ACC112 (cell line): ENCODE measurements at regions not wholly inside any gene's neighbourhood (a gene's known extent, or its start where the extent isn't known, plus 50 kb on each side); places are given as distances from the start of the nearest gene placed in this dataset.

ENCODE experiments used
- H2AFZ ChIP-seq: fragments of 200-600 bp; sonication (generic); one replicate; pipeline ENCODE4 v1.6.0; 2017; ENCODE audit warnings: antibody characterized with exemption, low read length; ENCODE audit not compliant: unreplicated experiment
- H3K27ac ChIP-seq: fragments of 200-600 bp; sonication (generic); 2 replicates; pipeline ENCODE4 v1.5.1; 2014; ENCODE audit warnings: low read depth, mild to moderate bottlenecking, antibody characterized with exemption, low read length, moderate library complexity
- H3K27me3 ChIP-seq: fragments of 200-600 bp; sonication (generic); 2 replicates; pipeline ENCODE4 v1.6.1; 2014; ENCODE audit warnings: mild to moderate bottlenecking, antibody characterized with exemption, low read length, moderate library complexity, mixed read lengths; ENCODE audit not compliant: insufficient read depth
- H3K36me3 ChIP-seq: fragments of 200-600 bp; sonication (generic); 2 replicates; pipeline ENCODE4 v1.6.1; 2016; ENCODE audit warnings: mild to moderate bottlenecking, antibody characterized with exemption, low read length, moderate library complexity, mixed read lengths; ENCODE audit not compliant: insufficient read depth
- H3K4me1 ChIP-seq: fragments of 200-600 bp; sonication (generic); one replicate; pipeline ENCODE4 v1.6.1; 2016; ENCODE audit warnings: low read length, mixed read lengths; ENCODE audit not compliant: insufficient read depth, unreplicated experiment, control insufficient read depth
- H3K4me3 ChIP-seq: fragments of 200-600 bp; sonication (generic); 2 replicates; pipeline ENCODE4 v1.5.1; 2014; ENCODE audit warnings: mild to moderate bottlenecking, low read depth, low read length
- H3K79me2 ChIP-seq: fragments of 200-600 bp; sonication (generic); one replicate; pipeline ENCODE4 v1.6.0; 2016; ENCODE audit warnings: low read length; ENCODE audit not compliant: control insufficient read depth, unreplicated experiment, insufficient read depth

GRCh38 chr3:82416830-82417229 lies 655.4 kb upstream of the GBE1 start:
- Histone ChIP-seq H3K4me1 (no peaks in the 10 kb centered on the region), H3K27ac (no peak overlapping the region), H3K36me3 (no peaks in the 10 kb centered on the region), H3K27me3 (no peaks in the 10 kb centered on the region), H3K4me3 (no peak overlapping the region), H2AFZ (no peak overlapping the region), H3K79me2 (no peaks in the 10 kb centered on the region)

- no peaks in the 10 kb centered on the region for H3K79me2 ChIP-seq
- no peak overlapping the region for H3K27ac ChIP-seq
- no peaks in the 10 kb centered on the region for H3K36me3 ChIP-seq
- H3K4me1 ChIP-seq = no peaks in the 10 kb centered on the region
- no peaks in the 10 kb centered on the region for H3K27me3 ChIP-seq
- H2AFZ ChIP-seq = no peak overlapping the region
- no peak overlapping the region for H3K4me3 ChIP-seq
These were observed 654.9 kb upstream of the GBE1 start for GRCh38 chr3:82416349-82416748.

- no peaks in the 10 kb centered on the region for H3K4me1 ChIP-seq
- no peaks in the 10 kb centered on the region for H3K79me2 ChIP-seq
These were observed 651.7 kb upstream of the GBE1 start for GRCh38 chr3:82413171-82413570.

GRCh38 chr3:82410366-82410765 lies 648.9 kb upstream of the GBE1 start:
- Histone ChIP-seq H3K79me2 (no peaks in the 10 kb centered on the region), H3K4me3 (no peak overlapping the region), H3K4me1 (no peaks in the 10 kb centered on the region), H3K36me3 (no peaks in the 10 kb centered on the region), H2AFZ (no peak overlapping the region), H3K27ac (no peak overlapping the region), H3K27me3 (no peaks in the 10 kb centered on the region)

More at GRCh38 chr3:82413171-82413570, 651.7 kb upstream of the GBE1 start:
- no peaks in the 10 kb centered on the region for H3K27me3 ChIP-seq
- no peak overlapping the region for H2AFZ ChIP-seq
- H3K36me3 ChIP-seq = no peaks in the 10 kb centered on the region
- H3K27ac ChIP-seq = no peak overlapping the region
- no peak overlapping the region for H3K4me3 ChIP-seq

- no peaks in the 10 kb centered on the region for H3K36me3 ChIP-seq
- H3K27ac ChIP-seq = no peak overlapping the region
- no peak overlapping the region for H3K4me3 ChIP-seq
- H3K79me2 ChIP-seq = no peaks in the 10 kb centered on the region
- H3K27me3 ChIP-seq = no peaks in the 10 kb centered on the region
- no peaks in the 10 kb centered on the region for H3K4me1 ChIP-seq
- H2AFZ ChIP-seq = no peak overlapping the region
These were observed 648.4 kb upstream of the GBE1 start for GRCh38 chr3:82409842-82410241.

GRCh38 chr3:82392203-82392775 lies 630.8 kb upstream of the GBE1 start:
- no peaks in the 10 kb centered on the region for H3K79me2 ChIP-seq
- no peaks in the 10 kb centered on the region for H3K27me3 ChIP-seq
- H3K27ac ChIP-seq = no peak overlapping the region
- no peak overlapping the region for H2AFZ ChIP-seq
- no peaks in the 10 kb centered on the region for H3K4me1 ChIP-seq
- no peaks in the 10 kb centered on the region for H3K36me3 ChIP-seq
- no peak overlapping the region for H3K4me3 ChIP-seq

GRCh38 chr3:82390868-82391267 lies 629.4 kb upstream of the GBE1 start:
- Histone ChIP-seq H3K27ac (no peak overlapping the region), H3K79me2 (no peaks in the 10 kb centered on the region), H3K4me3 (no peak overlapping the region), H2AFZ (no peak overlapping the region), H3K36me3 (no peaks in the 10 kb centered on the region), H3K27me3 (no peaks in the 10 kb centered on the region), H3K4me1 (no peaks in the 10 kb centered on the region)

- Histone ChIP-seq H3K27me3 (no peaks in the 10 kb centered on the region), H3K4me1 (no peaks in the 10 kb centered on the region), H2AFZ (no peak overlapping the region), H3K36me3 (no peaks in the 10 kb centered on the region), H3K79me2 (no peaks in the 10 kb centered on the region), H3K4me3 (no peak overlapping the region), H3K27ac (no peak overlapping the region)
These were observed 625.2 kb upstream of the GBE1 start for GRCh38 chr3:82386647-82387046.

GRCh38 chr3:82384181-82384580 lies 622.7 kb upstream of the GBE1 start:
- H2AFZ ChIP-seq = no peak overlapping the region
- H3K27ac ChIP-seq = no peak overlapping the region
- H3K27me3 ChIP-seq = no peaks in the 10 kb centered on the region
- no peak overlapping the region for H3K4me3 ChIP-seq
- H3K36me3 ChIP-seq = no peaks in the 10 kb centered on the region
- no peaks in the 10 kb centered on the region for H3K79me2 ChIP-seq
- H3K4me1 ChIP-seq = no peaks in the 10 kb centered on the region

GRCh38 chr3:82382831-82383230 lies 621.4 kb upstream of the GBE1 start:
- Histone ChIP-seq H3K36me3 (no peaks in the 10 kb centered on the region), H3K27ac (no peak overlapping the region), H3K79me2 (no peaks in the 10 kb centered on the region), H2AFZ (no peak overlapping the region), H3K4me3 (no peak overlapping the region), H3K27me3 (no peaks in the 10 kb centered on the region), H3K4me1 (no peaks in the 10 kb centered on the region)

GRCh38 chr3:82378392-82378791 lies 616.9 kb upstream of the GBE1 start:
- no peak overlapping the region for H2AFZ ChIP-seq
- no peak overlapping the region for H3K4me3 ChIP-seq
- no peak overlapping the region for H3K27ac ChIP-seq
- no peaks in the 10 kb centered on the region for H3K79me2 ChIP-seq
- H3K27me3 ChIP-seq = no peaks in the 10 kb centered on the region
- no peaks in the 10 kb centered on the region for H3K4me1 ChIP-seq
- H3K36me3 ChIP-seq = no peaks in the 10 kb centered on the region
